DND-41 (cell line): ENCODE measurements at regions not wholly inside any gene's neighbourhood (a gene's known extent, or its start where the extent isn't known, plus 50 kb on each side); places are given as distances from the start of the nearest gene placed in this dataset.

Experiments
- EZH2 ChIP-seq: IDR thresholded peaks from 3 replicates; pipeline ENCODE4 v1.6.1; 2012; ENCODE audit warnings: borderline replicate concordance, low read depth, mild to moderate bottlenecking, moderate library complexity, low read length, inconsistent platforms; ENCODE audit not compliant: severe bottlenecking
- TF ChIP-seq, protein P1 (sequence below): IDR thresholded peaks from 2 replicates; pipeline ENCODE4 v1.5.1; 2012; ENCODE audit warnings: borderline replicate concordance, low read length, moderate library complexity, mild to moderate bottlenecking; ENCODE audit not compliant: poor library complexity, severe bottlenecking; ENCODE audit errors: extremely low read depth

- TF ChIP-seq, protein P1, sequence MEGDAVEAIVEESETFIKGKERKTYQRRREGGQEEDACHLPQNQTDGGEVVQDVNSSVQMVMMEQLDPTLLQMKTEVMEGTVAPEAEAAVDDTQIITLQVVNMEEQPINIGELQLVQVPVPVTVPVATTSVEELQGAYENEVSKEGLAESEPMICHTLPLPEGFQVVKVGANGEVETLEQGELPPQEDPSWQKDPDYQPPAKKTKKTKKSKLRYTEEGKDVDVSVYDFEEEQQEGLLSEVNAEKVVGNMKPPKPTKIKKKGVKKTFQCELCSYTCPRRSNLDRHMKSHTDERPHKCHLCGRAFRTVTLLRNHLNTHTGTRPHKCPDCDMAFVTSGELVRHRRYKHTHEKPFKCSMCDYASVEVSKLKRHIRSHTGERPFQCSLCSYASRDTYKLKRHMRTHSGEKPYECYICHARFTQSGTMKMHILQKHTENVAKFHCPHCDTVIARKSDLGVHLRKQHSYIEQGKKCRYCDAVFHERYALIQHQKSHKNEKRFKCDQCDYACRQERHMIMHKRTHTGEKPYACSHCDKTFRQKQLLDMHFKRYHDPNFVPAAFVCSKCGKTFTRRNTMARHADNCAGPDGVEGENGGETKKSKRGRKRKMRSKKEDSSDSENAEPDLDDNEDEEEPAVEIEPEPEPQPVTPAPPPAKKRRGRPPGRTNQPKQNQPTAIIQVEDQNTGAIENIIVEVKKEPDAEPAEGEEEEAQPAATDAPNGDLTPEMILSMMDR: no peak
- TF ChIP-seq EZH2: no peak
Measured at GRCh38 chr12:24535334-24536069, 413.4 kb downstream of the BCAT1 start.
